OCI-LY7 (cell line): ENCODE measurements at regions not wholly inside any gene's neighbourhood (a gene's known extent, or its start where the extent isn't known, plus 50 kb on each side); places are given as distances from the start of the nearest gene placed in this dataset.

ENCODE experiments used
- EZH2phosphoT487 ChIP-seq: fragments of 200-600 bp; sonication (generic); IDR thresholded peaks from 2 replicates; pipeline ENCODE4 v1.6.1; 2018; ENCODE audit warnings: low read depth, borderline replicate concordance, mild to moderate bottlenecking, mixed run types, antibody characterized with exemption, low read length, moderate library complexity, mixed read lengths
- TF ChIP-seq, protein P1 (sequence below): fragments of 200-600 bp; sonication (generic); conservative IDR thresholded peaks from 2 replicates; pipeline ENCODE4 v1.5.1; 2014; ENCODE audit warnings: mild to moderate bottlenecking, antibody characterized with exemption, low read length, moderate library complexity, mixed read lengths

- TF ChIP-seq, protein P1, sequence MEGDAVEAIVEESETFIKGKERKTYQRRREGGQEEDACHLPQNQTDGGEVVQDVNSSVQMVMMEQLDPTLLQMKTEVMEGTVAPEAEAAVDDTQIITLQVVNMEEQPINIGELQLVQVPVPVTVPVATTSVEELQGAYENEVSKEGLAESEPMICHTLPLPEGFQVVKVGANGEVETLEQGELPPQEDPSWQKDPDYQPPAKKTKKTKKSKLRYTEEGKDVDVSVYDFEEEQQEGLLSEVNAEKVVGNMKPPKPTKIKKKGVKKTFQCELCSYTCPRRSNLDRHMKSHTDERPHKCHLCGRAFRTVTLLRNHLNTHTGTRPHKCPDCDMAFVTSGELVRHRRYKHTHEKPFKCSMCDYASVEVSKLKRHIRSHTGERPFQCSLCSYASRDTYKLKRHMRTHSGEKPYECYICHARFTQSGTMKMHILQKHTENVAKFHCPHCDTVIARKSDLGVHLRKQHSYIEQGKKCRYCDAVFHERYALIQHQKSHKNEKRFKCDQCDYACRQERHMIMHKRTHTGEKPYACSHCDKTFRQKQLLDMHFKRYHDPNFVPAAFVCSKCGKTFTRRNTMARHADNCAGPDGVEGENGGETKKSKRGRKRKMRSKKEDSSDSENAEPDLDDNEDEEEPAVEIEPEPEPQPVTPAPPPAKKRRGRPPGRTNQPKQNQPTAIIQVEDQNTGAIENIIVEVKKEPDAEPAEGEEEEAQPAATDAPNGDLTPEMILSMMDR = no peak
- no peak for TF ChIP-seq EZH2phosphoT487
Measured at GRCh38 chrX:141443922-141444321, 140.6 kb downstream of the SPANXA1 start.
